Activated naive CD4-positive, alpha-beta T cell treated with Interleukin-2 at 50 U/mL for 16 hours (primary cell): ENCODE measurements at regions not wholly inside any gene's neighbourhood (a gene's known extent, or its start where the extent isn't known, plus 50 kb on each side); places are given as distances from the start of the nearest gene placed in this dataset.
"Not testable (repeated sequence)": the region's sequence is repeated elsewhere in the genome, so short reads cannot be mapped to it uniquely, and the experiment has no call there.

Experiments used
- DNase-seq: peaks from one replicate; pipeline ENCODE4 v3.0.0-alpha.2; 2020

GRCh38 chr10:38209332-38209731 is 115.2 kb downstream of the ZNF37A start:
- no peak for DNase-seq

- not testable (repeated sequence) for DNase-seq
These were observed 115.6 kb downstream of the ZNF37A start for GRCh38 chr10:38209748-38210147.

- no peak for DNase-seq
These were observed 118.3 kb downstream of the ZNF37A start for GRCh38 chr10:38212460-38212859.

GRCh38 chr10:38226385-38226784 is 132.2 kb downstream of the ZNF37A start:
- DNase-seq = no peak

DNA sequence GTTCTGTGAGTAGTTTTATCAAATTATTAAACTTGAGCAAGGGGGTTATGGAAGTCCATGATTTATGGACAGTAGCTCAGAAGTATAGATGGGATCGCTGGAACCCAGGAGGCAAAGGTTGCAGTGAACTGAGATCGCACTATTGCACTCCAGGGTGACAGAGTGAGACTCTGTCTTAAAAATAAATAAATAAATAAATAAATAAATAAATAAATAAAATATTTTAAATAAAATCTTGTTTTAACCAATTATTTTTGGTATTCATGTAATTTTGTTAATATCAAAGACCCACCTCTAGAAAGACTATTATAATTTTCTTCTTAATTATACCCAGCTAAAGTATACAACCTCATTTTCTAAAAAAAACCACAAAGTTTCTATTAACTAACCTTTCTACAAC is 134.3 kb downstream of the ZNF37A start:
- no peak for DNase-seq

DNA sequence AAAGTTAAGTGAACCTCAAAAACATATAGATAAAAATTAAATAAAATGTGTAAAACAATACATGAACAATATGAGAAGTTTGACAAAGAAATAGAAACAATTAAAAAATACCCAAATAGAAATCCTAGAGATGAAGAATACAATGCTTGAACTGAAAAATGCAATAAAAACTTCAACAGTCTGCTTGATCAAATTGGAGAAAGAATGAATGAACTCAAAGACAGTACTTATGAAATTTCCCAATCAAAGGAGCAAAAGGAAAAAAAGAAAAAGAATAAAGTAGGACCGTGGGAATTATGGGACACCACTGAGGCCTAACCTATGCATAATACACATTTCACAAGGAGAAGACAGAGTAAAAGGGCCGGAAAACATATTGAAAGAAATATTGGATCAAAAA is 144.3 kb downstream of the ZNF37A start:
- DNase-seq = not testable (repeated sequence)

GRCh38 chr10:38242061-38242649 is 148.0 kb downstream of the ZNF37A start:
- DNase-seq = not testable (repeated sequence)

GRCh38 chr10:38248113-38248512 is 154.0 kb downstream of the ZNF37A start:
- not testable (repeated sequence) for DNase-seq

DNA sequence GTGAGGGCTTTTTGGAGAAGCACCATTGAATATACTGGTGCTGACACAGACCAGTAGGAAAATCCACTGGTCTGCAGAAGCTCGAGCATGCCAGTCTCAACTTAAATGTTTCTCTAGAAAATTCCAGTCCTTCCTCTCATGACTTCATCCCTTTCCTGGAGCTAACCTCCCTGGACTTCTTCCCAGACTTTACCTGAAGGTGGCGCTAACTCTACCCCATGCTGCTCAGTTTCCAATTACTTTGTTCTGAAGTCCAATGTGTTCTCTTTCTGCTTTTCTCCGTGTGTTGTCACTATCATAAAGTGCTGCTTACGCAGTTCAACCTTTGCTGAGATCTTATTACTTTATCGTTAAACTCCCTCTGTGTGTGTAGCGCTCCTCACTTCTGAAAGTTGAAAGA is 158.4 kb downstream of the ZNF37A start:
- DNase-seq = not testable (repeated sequence)

GRCh38 chr10:38267555-38267954 is 173.4 kb downstream of the ZNF37A start:
- DNase-seq = not testable (repeated sequence)

DNA sequence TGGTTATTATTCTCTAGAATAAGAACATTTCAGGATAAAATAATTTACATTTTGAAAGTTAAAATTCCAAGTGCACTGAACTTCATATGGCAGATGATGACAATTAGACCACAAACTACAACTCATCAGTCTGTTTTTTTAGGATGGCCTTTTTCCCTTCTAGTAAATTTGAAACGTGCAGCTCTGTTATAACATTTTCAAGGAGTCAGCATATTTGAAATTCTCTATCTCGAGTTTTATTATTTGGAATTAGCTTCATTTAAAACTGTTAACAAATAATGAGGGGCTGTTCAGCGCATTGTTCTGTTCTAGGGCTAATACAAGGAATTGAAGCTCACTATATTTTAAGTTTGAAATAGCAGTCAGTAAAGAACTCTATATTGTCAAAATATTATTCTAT is 176.9 kb downstream of the ZNF37A start:
- not testable (repeated sequence) for DNase-seq

DNA sequence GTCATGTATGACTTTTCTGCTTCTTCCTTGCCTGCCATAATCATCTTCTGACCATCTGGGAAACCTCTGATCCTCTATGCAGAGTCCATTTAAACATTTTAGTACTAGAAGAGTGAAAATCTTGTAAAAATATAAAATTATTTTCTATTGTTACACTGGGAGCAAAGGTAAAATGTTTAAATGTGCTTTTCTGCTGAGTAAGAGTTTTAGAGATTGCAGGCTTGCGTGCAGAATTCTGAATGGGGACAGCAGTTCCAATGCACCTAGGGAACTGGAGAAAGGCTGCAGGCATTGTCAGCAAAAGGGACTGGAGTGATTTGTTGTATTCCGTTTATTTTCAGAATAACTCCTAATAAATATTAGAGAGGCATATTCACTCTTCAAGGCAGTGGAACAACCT is 180.7 kb downstream of the ZNF37A start:
- DNase-seq = not testable (repeated sequence)

DNA sequence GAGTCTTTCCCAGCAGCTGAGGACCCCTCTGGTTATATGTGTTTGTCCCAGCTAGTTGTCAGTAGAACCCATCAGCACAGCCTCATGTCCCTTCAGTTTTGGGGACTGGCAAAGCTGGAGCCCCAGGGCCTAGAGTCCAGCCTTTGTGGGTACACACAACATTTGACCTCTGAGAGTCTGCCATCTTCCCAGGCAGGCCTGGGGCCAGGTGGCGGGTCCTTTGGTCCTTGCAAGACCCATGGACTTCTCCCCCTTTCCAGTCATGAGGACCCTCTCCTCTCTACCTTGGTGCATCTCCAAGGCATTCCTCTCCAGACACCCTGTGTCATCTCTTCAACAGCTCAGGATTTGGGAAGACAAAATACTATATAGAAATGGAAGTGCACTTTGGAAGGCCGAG is 198.4 kb downstream of the ZNF37A start:
- DNase-seq = not testable (repeated sequence)

GRCh38 chr10:38310111-38310510 is 216.0 kb downstream of the ZNF37A start:
- not testable (repeated sequence) for DNase-seq

DNA sequence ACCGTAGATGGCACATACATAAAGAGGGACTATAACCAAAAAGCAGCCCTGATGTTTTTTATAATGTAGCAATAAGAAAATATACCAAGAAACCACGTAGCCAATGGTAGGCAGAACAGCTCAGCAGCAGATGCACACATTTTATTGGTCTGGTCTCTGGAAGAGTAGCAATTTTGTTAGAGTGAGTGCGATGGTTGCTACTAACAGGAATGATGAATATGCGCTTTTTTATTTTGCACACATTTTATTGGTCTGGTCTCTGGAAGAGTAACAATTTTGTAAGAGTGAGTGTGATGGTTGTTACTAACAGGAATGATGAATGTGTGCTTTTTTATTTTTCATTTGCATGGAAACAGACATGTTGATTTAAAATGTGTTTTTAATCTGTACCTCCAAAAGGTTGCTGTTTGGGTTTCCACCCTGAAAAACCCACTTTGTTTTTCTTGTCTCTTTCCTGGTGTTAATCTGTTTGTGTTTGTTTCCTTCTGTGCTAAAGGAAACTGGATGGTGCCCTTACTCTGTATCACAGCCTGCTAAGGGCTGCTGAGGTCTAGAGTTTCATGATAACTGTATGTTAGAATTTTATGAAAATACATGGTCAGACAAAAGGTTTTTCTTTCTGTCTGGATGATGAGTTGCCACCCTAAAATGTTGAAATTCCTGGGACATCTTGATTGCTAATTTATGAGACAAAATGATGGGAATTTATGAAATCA is 221.1 kb downstream of the ZNF37A start:
- DNase-seq = not testable (repeated sequence)

DNA sequence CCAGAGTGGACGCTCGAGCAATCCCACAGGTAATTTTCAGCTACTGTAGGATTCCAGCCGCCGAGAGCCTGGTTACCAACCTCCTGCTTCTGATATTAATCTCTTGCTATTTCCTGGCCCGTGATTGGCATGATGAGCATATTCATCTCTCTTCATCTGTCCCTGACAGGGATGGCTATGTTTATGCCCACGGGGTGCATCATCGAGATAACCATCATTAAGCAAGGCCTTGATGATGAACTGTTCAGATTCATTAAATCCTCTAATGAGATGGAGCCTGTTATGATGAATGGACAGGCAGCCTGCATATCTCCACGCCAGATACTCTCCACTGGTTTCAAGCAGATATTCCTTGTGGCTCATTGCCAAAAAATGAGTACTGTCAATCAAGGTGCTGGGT is 227.3 kb downstream of the ZNF37A start:
- not testable (repeated sequence) for DNase-seq

GRCh38 chr10:38330306-38330705 is 236.2 kb downstream of the ZNF37A start:
- DNase-seq = not testable (repeated sequence)

GRCh38 chr10:38331106-38331505 is 237.0 kb downstream of the ZNF37A start:
- not testable (repeated sequence) for DNase-seq

DNA sequence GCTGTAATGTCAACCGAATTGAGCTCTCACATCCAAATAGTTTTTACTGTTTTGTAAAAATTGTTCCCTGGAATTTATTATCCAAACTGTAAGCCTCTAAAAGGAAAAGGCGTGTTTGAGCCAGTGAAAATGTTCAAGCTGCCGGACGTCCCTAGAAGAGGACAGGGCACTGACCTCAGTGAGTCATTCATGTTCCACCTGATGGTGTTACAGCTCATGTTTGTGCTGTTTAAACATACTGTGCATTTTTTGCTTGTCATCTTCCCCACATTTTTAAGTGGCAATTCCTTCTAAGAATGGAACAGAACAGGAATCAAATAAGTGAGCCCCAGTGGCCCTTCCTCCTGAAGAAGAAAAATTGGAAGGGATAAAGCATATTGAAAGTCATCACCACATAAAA is 239.6 kb downstream of the ZNF37A start:
- not testable (repeated sequence) for DNase-seq

- not testable (repeated sequence) for DNase-seq
These were observed 256.5 kb downstream of the ZNF37A start for GRCh38 chr10:38350645-38351044.

DNA sequence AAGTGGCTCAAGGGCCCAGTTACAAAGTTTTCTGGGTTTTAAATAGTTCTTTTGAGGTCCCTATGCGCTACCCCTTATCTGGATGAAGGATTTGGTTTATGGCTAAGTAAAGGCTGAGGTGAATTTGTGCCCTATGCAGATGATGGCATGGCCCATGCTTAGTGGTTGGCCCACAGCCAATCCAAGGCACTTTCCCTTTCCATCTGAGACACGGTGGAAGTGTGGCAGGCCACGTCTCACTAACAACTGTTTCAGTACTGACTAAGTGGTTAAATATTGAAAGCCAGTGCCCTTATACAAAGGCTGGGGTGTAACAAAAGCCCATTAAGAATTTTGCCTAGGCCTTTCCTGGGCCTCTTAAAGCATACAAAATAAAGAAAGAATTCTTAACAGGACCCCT is 260.3 kb downstream of the ZNF37A start:
- not testable (repeated sequence) for DNase-seq

DNA sequence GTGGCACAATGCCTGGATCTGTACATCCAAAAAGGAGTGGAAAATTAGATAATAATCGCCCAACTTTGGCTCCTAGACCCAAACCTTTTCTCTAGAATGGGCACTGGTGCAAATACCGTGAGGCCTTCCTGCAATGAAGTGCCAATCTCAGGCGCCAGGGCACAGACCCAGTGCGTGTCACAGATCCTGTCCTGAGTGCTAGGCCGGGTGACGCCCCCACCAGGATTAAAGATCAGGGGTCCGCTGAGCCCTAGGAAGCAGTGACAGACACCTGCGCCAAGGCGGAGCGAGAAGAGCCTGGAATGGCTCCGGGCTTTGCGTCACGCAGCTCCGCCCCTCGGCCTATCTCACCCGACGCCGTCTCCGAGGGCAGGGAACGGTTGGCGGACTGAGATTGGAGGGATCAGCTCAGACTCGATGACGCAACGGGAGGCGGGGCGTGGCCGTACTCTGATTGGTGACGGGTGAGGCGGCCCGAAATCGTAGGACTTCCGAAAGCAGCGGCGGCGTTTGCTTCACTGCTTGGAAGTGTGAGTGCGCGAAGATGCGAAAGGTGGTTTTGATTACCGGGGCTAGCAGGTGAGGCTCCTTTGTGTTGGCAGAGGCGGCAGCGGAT is 261.9 kb downstream of the ZNF37A start:
- DNase-seq = peak; percentile 79

- DNase-seq = not testable (repeated sequence)
These were observed 262.4 kb downstream of the ZNF37A start for GRCh38 chr10:38356527-38356926.

- DNase-seq = not testable (repeated sequence)
These were observed 268.4 kb downstream of the ZNF37A start for GRCh38 chr10:38362514-38362913.
